Suprapubic skin (tissue), 4 donors: ENCODE measurements at regions not wholly inside any gene's neighbourhood (a gene's known extent, or its start where the extent isn't known, plus 50 kb on each side); places are given as distances from the start of the nearest gene placed in this dataset.

Experiments
- DNase-seq, 2 donors: peaks; one replicate each; pipeline ENCODE4 v3.0.0-alpha.2; 2019; ENCODE audit warnings: low spot score in 2 of 2
- H3K27ac ChIP-seq: fragments of 200-600 bp; sonication (generic); one replicate; pipeline ENCODE4 v1.5.1; 2019
- H3K27me3 ChIP-seq: fragments of 200-600 bp; sonication (generic); one replicate; pipeline ENCODE4 v1.5.1; 2019
- H3K36me3 ChIP-seq: fragments of 200-600 bp; sonication (generic); one replicate; pipeline ENCODE4 v1.5.1; 2019
- H3K4me1 ChIP-seq: fragments of 200-600 bp; sonication (generic); one replicate; pipeline ENCODE4 v1.5.1; 2019
- H3K4me3 ChIP-seq: fragments of 200-600 bp; sonication (generic); one replicate; pipeline ENCODE4 v1.5.1; 2019; ENCODE audit warnings: mild to moderate bottlenecking
- H3K9me3 ChIP-seq: fragments of 200-600 bp; sonication (generic); one replicate; pipeline ENCODE4 v1.5.1; 2019
- CTCF ChIP-seq, 2 donors: fragments of 200-600 bp in 1 of 2; fragments of 450-650 bp in 1 of 2; sonication (generic) in 1 of 2; IDR thresholded peaks; one replicate each; pipeline ENCODE4 v1.5.1; 2016 to 2019; ENCODE audit warnings: antibody characterized with exemption in 2 of 2, mild to moderate bottlenecking in 1 of 2, moderate library complexity in 1 of 2
- EP300 ChIP-seq: sonication (generic); formaldehyde crosslinking; IDR thresholded peaks from one replicate; pipeline ENCODE4 v1.6.1; 2017; ENCODE audit warnings: antibody characterized with exemption
- POLR2A ChIP-seq, 2 donors: fragments of 450-650 bp; IDR thresholded peaks; one replicate each; pipeline ENCODE4 v1.6.1; 2017; ENCODE audit warnings: antibody characterized with exemption in 2 of 2, mild to moderate bottlenecking in 2 of 2, moderate library complexity in 2 of 2
- POLR2AphosphoS5 ChIP-seq, 3 donors: sonication (generic); formaldehyde crosslinking; IDR thresholded peaks; one replicate each; pipeline ENCODE4 v1.6.1; 2017; ENCODE audit warnings: antibody characterized with exemption in 3 of 3
- WGBS: methylation state at CpG from one replicate; pipeline ENCODE4 v1.1.5; 2018; 5-methylcytosine and 5-hydroxymethylcytosine counted together

GRCh38 chr15:47246317-47246716, 471.0 kb upstream of the SEMA6D start:
- Histone ChIP-seq H3K9me3 (no peaks in the 10 kb centered on the region), H3K36me3 (no peaks in the 10 kb centered on the region), H3K27ac (no peak overlapping the region), H3K4me3 (no peak overlapping the region), H3K4me1 (no peaks in the 10 kb centered on the region), H3K27me3 (no peaks in the 10 kb centered on the region)
- WGBS = 88% methylated on average over 5 of the region's 5 CpGs
- TF ChIP-seq POLR2A (IDR thresholded peaks at IDR 0.05) (no peak), EP300 (no peak), CTCF (IDR thresholded peaks at IDR 0.05) (no peak), POLR2AphosphoS5 (IDR thresholded peaks at IDR 0.05) (no peak)
- no peak for DNase-seq

GRCh38 chr15:47258521-47258920, 458.8 kb upstream of the SEMA6D start:
- DNase-seq = no peak
- Histone ChIP-seq H3K4me1 (no peaks in the 10 kb centered on the region), H3K4me3 (no peak overlapping the region), H3K36me3 (no peaks in the 10 kb centered on the region), H3K27ac (no peak overlapping the region), H3K9me3 (peaks cover 3% of the 10 kb centered on the region), H3K27me3 (no peaks in the 10 kb centered on the region)
- WGBS = 89% methylated on average over 3 of the region's 3 CpGs
- TF ChIP-seq POLR2AphosphoS5 (IDR thresholded peaks at IDR 0.05) = no peak
- TF ChIP-seq CTCF (IDR thresholded peaks at IDR 0.05) = no peak
- no peak for TF ChIP-seq EP300
- TF ChIP-seq POLR2A (IDR thresholded peaks at IDR 0.05) = no peak

- Histone ChIP-seq H3K4me1 (no peaks in the 10 kb centered on the region), H3K4me3 (no peak overlapping the region), H3K36me3 (no peaks in the 10 kb centered on the region), H3K9me3 (peaks cover 3% of the 10 kb centered on the region), H3K27me3 (no peaks in the 10 kb centered on the region), H3K27ac (no peak overlapping the region)
- WGBS = 59% methylated on average over 4 of the region's 4 CpGs
- TF ChIP-seq POLR2A (IDR thresholded peaks at IDR 0.05) (no peak), EP300 (no peak), POLR2AphosphoS5 (IDR thresholded peaks at IDR 0.05) (no peak), CTCF (IDR thresholded peaks at IDR 0.05) (no peak)
- DNase-seq = no peak
Observed at GRCh38 chr15:47265686-47266085, 451.6 kb upstream of the SEMA6D start.

GRCh38 chr15:47266566-47266965, 450.7 kb upstream of the SEMA6D start:
- 79% methylated on average over 1 of the region's 1 CpG for WGBS
- TF ChIP-seq POLR2A (IDR thresholded peaks at IDR 0.05) (no peak), POLR2AphosphoS5 (IDR thresholded peaks at IDR 0.05) (no peak), CTCF (IDR thresholded peaks at IDR 0.05) (no peak), EP300 (no peak)

GRCh38 chr15:47273864-47274263, 443.4 kb upstream of the SEMA6D start:
- no peak overlapping the region for H3K27ac ChIP-seq
- 89% methylated on average over 3 of the region's 3 CpGs for WGBS
- H3K27me3 ChIP-seq = no peaks in the 10 kb centered on the region
- peaks cover 6% of the 10 kb centered on the region for H3K9me3 ChIP-seq
- no peak for DNase-seq
- TF ChIP-seq CTCF (IDR thresholded peaks at IDR 0.05) (no peak), POLR2AphosphoS5 (IDR thresholded peaks at IDR 0.05) (no peak), EP300 (no peak), POLR2A (IDR thresholded peaks at IDR 0.05) (no peak)
- no peak overlapping the region for H3K4me3 ChIP-seq
- no peaks in the 10 kb centered on the region for H3K36me3 ChIP-seq
- H3K4me1 ChIP-seq = no peaks in the 10 kb centered on the region

More at GRCh38 chr15:47266566-47266965, 450.7 kb upstream of the SEMA6D start:
- no peak for DNase-seq
- Histone ChIP-seq H3K9me3 (peaks cover 3% of the 10 kb centered on the region), H3K4me1 (no peaks in the 10 kb centered on the region), H3K36me3 (no peaks in the 10 kb centered on the region), H3K27me3 (no peaks in the 10 kb centered on the region), H3K27ac (no peak overlapping the region), H3K4me3 (no peak overlapping the region)
